PC-3 (cell line): ENCODE measurements at regions not wholly inside any gene's neighbourhood (a gene's known extent, or its start where the extent isn't known, plus 50 kb on each side); places are given as distances from the start of the nearest gene placed in this dataset.

Experiments used
- CTCF ChIP-seq: fragments of 300-600 bp; sonication (generic); conservative IDR thresholded peaks from 2 replicates; pipeline ENCODE4 v1.5.1; 2017; ENCODE audit warnings: antibody characterized with exemption, low read depth, mild to moderate bottlenecking, low read length
- EZH2 ChIP-seq: fragments of 300-600 bp; sonication (generic); IDR thresholded peaks from one replicate; pipeline ENCODE4 v1.6.1; 2017; ENCODE audit warnings: antibody characterized with exemption, mild to moderate bottlenecking, low read length; ENCODE audit not compliant: unreplicated experiment
- EZH2phosphoT487 ChIP-seq: fragments of 300-600 bp; sonication (generic); IDR thresholded peaks from 2 replicates; pipeline ENCODE4 v1.6.1; 2018; ENCODE audit warnings: mild to moderate bottlenecking, antibody characterized with exemption, low read length, borderline replicate concordance

- TF ChIP-seq CTCF (no peak), EZH2 (no peak), EZH2phosphoT487 (no peak)
These were observed 241.1 kb downstream of the TLR4 start for GRCh38 chr9:117945286-117945685.
